ENCODE measurements at regions not wholly inside any gene's neighbourhood (a gene's known extent, or its start where the extent isn't known, plus 50 kb on each side); places are given as distances from the start of the nearest gene placed in this dataset.

- DNase-seq (ENCODE audit: low read depth, low spot score) (no peak), ATAC-seq (no peak)
- H3K4me3 ChIP-seq (ENCODE audit: low read depth in 2 of 2, low read length in 2 of 2), result no peak overlapping the region
- POLR2A ChIA-PET, result no interaction called here
- in situ Hi-C loops (cut with HindIII; ENCODE audit: low pct_unique_long_range_greater_than_20kb, low sequenced_read_pairs), result no loop called here
- no TSS peak for BruUV-seq (replicated peaks)
- no peaks in the 10 kb centered on the region for H3K27me3 ChIP-seq (ENCODE audit: control insufficient read depth, insufficient read depth, low read length)
- no peaks in the 10 kb centered on the region for H3K36me3 ChIP-seq (ENCODE audit: control insufficient read depth, insufficient read depth, low read length)
- H3K4me1 ChIP-seq (ENCODE audit: control insufficient read depth, insufficient read depth, low read length), result no peaks in the 10 kb centered on the region
- CTCF ChIA-PET, result no interaction called here
- TF ChIP-seq TCF7L2 (IDR thresholded peaks at IDR 0.05; ENCODE audit: low read depth, low read length), result no peak
- no peak for TF ChIP-seq CTCF (IDR thresholded peaks at IDR 0.05)
- intact Hi-C loops (cut with micrococcal nuclease; ENCODE audit: unreplicated experiment), result no loop called here
- no peaks in the 10 kb centered on the region for H3K9me3 ChIP-seq (ENCODE audit: control insufficient read depth, insufficient read depth, low read depth, low read length)
- H3K27ac ChIP-seq (ENCODE audit: low read length), result no peak overlapping the region
These were observed 350.4 kb downstream of the BCKDHB start for GRCh38 chr6:80456724-80457438.

- intact Hi-C loops (cut with micrococcal nuclease; ENCODE audit: unreplicated experiment), result no loop called here
- H3K9me3 ChIP-seq (ENCODE audit: control insufficient read depth, insufficient read depth, low read depth, low read length), result no peaks in the 10 kb centered on the region
- H3K27me3 ChIP-seq (ENCODE audit: control insufficient read depth, insufficient read depth, low read length), result no peaks in the 10 kb centered on the region
- no peak for TF ChIP-seq POLR2AphosphoS5 (IDR thresholded peaks at IDR 0.05; ENCODE audit: low read depth, low read length)
- TF ChIP-seq REST (IDR thresholded peaks at IDR 0.05; ENCODE audit: insufficient read depth in 1 of 2, low read depth in 2 of 2, low read length in 1 of 2), result no peak
- TF ChIP-seq CTCF (IDR thresholded peaks at IDR 0.05), result no peak
- no peak for TF ChIP-seq TCF7L2 (IDR thresholded peaks at IDR 0.05; ENCODE audit: low read depth, low read length)
- no peak for TF ChIP-seq SIN3A (IDR thresholded peaks at IDR 0.05; ENCODE audit: borderline replicate concordance, insufficient read depth, low read depth, low read length)
- no peaks in the 10 kb centered on the region for H3K36me3 ChIP-seq (ENCODE audit: control insufficient read depth, insufficient read depth, low read length)
- ChIA-PET CTCF (no interaction called here), POLR2A (interaction anchor here (0.7 kb wide), 1 partner anchor 1122 kb away, joined by 3 read pairs; no protein-coding TSS in a partner anchor)
- in situ Hi-C loops (cut with HindIII; ENCODE audit: low pct_unique_long_range_greater_than_20kb, low sequenced_read_pairs), result no loop called here
- H3K27ac ChIP-seq (ENCODE audit: low read length), result no peak overlapping the region
- no peak for ATAC-seq
- H3K4me1 ChIP-seq (ENCODE audit: control insufficient read depth, insufficient read depth, low read length), result no peaks in the 10 kb centered on the region
- DNase-seq (ENCODE audit: low read depth, low spot score), result no peak
- no TSS peak for BruUV-seq (replicated peaks)
- no peak overlapping the region for H3K4me3 ChIP-seq (ENCODE audit: low read depth in 2 of 2, low read length in 2 of 2)
These were observed 348.3 kb downstream of the BCKDHB start for GRCh38 chr6:80454661-80455365.
